ENCODE measurements at regions not wholly inside any gene's neighbourhood (a gene's known extent, or its start where the extent isn't known, plus 50 kb on each side); places are given as distances from the start of the nearest gene placed in this dataset.
"Not testable (repeated sequence)": the region's sequence is repeated elsewhere in the genome, so short reads cannot be mapped to it uniquely, and the experiment has no call there.

DNA sequence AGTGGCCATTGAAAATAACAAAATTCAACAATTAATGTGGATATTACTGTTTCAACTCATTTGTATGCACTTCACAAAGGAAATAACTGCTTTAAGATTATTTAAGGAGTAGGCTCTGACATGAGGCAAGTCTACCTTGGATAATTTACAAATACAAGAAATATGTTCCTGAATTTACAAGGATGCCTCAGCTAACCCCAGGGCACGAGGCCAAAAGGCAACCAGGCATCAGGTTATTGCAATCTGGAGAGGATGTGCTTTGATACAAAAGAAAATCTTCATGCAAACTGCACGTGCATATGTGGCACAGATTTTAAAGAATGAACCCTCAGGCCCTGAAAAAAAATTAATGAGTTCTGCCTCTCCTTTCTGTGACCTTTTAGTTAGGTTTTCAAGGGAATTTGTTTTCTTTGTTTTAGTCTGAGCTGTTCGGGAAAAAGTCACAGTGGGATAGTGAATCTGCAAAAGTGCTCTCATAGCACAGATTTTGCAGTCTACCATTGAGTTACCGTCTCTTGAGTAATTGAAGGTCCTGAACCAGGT lies 1304.2 kb upstream of the ADGRL4 start:
- ATAC-seq (replicated peaks; ENCODE audit: extremely low read depth, poor library complexity, severe bottlenecking) (no peak), DNase-seq (ENCODE audit: low spot score in 2 of 2) (no peak)
- Mint-ChIP-seq H3K27me3 (no peaks in the 10 kb centered on the region), H3K4me1 (no peaks in the 10 kb centered on the region), H3K36me3 (ENCODE audit: insufficient read depth) (no peaks in the 10 kb centered on the region), H3K9me3 (peaks cover 16% of the 10 kb centered on the region), H3K4me3 (no peak overlapping the region), H3K27ac (ENCODE audit: low read depth) (no peak overlapping the region)

DNA sequence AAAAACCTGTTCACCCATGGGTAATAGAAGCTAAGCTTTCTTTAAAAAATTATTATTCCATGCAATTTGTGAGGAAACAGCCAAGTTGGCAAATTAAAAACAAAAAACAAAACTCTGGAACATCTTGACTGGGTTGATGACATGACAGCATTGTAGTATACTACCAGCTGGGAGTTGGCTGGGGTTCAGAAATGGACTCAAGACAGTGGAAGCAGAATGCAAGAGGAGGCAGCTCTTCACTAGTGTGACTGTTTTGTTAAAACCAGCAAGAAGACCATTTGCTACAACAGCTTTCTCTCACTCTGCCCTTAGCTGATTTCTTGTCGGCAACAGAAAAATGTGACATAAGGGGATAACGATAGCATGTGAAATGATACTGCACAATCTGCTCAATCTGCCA lies 1298.9 kb upstream of the ADGRL4 start:
- H3K27ac Mint-ChIP-seq (ENCODE audit: low read depth), result no peak overlapping the region
- no peak overlapping the region for H3K4me3 Mint-ChIP-seq
- H3K27me3 Mint-ChIP-seq, result no peaks in the 10 kb centered on the region
- ATAC-seq (replicated peaks; ENCODE audit: extremely low read depth, poor library complexity, severe bottlenecking) (no peak), DNase-seq (ENCODE audit: low spot score in 2 of 2) (no peak)
- H3K36me3 Mint-ChIP-seq (ENCODE audit: insufficient read depth), result no peaks in the 10 kb centered on the region
- H3K9me3 Mint-ChIP-seq, result peaks cover 5% of the 10 kb centered on the region
- no peaks in the 10 kb centered on the region for H3K4me1 Mint-ChIP-seq

DNA sequence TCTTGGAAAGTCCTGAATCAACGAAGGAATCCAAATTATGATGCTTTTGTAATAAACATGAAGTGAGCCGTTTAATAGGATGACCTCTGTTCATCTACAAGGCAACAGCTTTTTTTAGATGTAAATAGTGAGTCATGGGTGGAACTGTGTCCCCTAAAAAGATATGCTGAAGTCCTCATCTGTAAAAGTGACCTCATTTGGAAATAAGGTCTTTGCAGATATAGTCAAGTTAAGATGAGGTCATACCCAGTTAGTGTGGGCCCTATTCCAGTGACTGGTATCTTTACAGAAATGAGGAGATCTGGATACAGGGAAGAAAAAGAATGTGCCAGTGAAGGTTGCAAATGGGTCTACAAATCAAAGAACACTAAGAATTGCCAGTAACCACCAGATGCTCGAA lies 1287.3 kb upstream of the ADGRL4 start:
- H3K4me3 Mint-ChIP-seq, result no peak overlapping the region
- DNase-seq (ENCODE audit: low spot score in 2 of 2) (no peak), ATAC-seq (replicated peaks; ENCODE audit: extremely low read depth, poor library complexity, severe bottlenecking) (no peak)
- no peak overlapping the region for H3K27ac Mint-ChIP-seq (ENCODE audit: low read depth)
- H3K36me3 Mint-ChIP-seq (ENCODE audit: insufficient read depth), result no peaks in the 10 kb centered on the region
- H3K4me1 Mint-ChIP-seq, result no peaks in the 10 kb centered on the region
- no peaks in the 10 kb centered on the region for H3K27me3 Mint-ChIP-seq
- peaks cover 12% of the 10 kb centered on the region for H3K9me3 Mint-ChIP-seq

DNA sequence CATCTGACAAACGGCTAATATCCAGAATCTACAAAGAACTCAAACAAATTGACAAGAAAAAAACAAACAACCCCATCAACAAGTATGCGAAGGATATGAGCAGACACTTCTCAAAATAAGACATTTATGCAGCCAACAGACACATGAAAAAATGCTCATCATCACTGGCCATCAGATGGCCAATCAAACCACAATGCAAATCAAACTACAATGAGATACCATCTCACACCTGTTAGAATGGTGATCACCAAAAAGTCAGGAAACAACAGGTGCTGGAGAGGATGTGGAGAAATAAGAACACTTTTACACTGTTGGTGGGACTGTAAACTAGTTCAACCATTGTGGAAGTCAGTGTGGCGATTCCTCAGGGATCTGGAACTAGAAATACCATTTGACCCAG lies 1282.2 kb upstream of the ADGRL4 start:
- H3K9me3 Mint-ChIP-seq; ATAC-seq (replicated peaks; ENCODE audit: extremely low read depth, poor library complexity, severe bottlenecking); H3K27me3 Mint-ChIP-seq; H3K4me1 Mint-ChIP-seq; H3K27ac Mint-ChIP-seq (ENCODE audit: low read depth); DNase-seq (ENCODE audit: low spot score in 2 of 2); H3K36me3 Mint-ChIP-seq (ENCODE audit: insufficient read depth); H3K4me3 Mint-ChIP-seq: not testable (repeated sequence)

DNA sequence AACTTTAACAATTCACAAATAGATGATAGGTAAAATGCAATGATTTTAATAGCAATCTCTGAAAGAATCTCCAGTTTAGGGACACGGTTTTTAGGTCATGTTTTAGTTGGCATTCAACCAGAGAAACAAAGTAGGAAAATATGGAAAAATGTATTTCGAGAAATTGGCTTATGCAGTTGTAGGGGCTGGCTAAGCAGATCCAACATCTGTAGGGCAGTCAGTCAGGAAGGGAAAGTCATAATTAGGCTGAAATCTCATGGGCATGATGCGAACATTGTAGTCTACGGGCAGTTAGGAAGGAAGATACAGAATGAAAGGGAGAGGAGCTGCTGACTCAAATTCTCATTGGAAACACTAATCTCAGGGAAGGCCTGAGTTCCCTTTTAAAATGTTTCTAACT lies 1276.0 kb upstream of the ADGRL4 start:
- Mint-ChIP-seq H3K4me3 (no peak overlapping the region), H3K27me3 (no peaks in the 10 kb centered on the region), H3K4me1 (no peaks in the 10 kb centered on the region), H3K36me3 (ENCODE audit: insufficient read depth) (no peaks in the 10 kb centered on the region), H3K27ac (ENCODE audit: low read depth) (no peak overlapping the region), H3K9me3 (peaks cover 23% of the 10 kb centered on the region)
- DNase-seq (ENCODE audit: low spot score in 2 of 2) (no peak), ATAC-seq (replicated peaks; ENCODE audit: extremely low read depth, poor library complexity, severe bottlenecking) (no peak)

DNA sequence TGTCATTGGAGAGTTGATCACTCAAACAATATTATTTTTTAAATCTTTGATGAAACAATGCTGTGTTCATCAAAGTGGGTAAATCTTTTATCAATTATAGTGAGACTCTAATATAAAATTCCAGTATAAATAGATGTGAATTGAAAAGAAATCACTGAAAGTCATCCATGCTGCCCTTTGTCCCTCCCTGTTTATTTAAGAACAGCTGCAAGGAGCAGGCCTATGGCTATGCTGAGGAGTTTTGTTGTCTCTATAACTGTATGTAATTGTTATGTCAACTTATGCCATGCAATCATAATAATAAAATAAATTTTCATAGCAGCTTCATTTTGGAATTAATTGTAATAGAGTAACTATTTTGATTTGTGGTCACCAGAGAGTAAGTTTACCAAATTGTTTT lies 1272.4 kb upstream of the ADGRL4 start:
- no peak overlapping the region for H3K27ac Mint-ChIP-seq (ENCODE audit: low read depth)
- no peaks in the 10 kb centered on the region for H3K27me3 Mint-ChIP-seq
- ATAC-seq (replicated peaks; ENCODE audit: extremely low read depth, poor library complexity, severe bottlenecking) (no peak), DNase-seq (ENCODE audit: low spot score in 2 of 2) (no peak)
- no peaks in the 10 kb centered on the region for H3K36me3 Mint-ChIP-seq (ENCODE audit: insufficient read depth)
- H3K4me3 Mint-ChIP-seq, result no peak overlapping the region
- H3K4me1 Mint-ChIP-seq, result no peaks in the 10 kb centered on the region
- peaks cover 29% of the 10 kb centered on the region for H3K9me3 Mint-ChIP-seq

DNA sequence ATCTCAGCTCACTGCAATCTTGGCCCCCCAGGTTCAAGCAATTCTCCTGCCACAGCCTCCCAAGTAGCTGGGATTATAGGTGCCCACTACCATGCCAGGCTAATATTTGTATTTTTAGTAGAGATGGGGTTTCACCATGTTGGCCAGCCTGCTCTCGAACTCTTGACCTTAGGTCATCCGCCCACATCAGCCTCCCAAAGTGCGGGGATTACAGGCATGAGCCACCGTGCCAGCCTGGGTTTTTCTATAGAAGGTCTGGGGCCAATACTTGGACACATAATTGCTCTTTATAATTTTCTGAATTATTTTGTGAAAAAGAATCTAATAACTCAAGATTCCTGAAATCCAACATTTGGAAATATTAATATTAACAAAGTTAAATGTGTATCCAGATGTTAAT lies 1267.7 kb upstream of the ADGRL4 start:
- H3K36me3 Mint-ChIP-seq (ENCODE audit: insufficient read depth), result no peaks in the 10 kb centered on the region
- H3K4me3 Mint-ChIP-seq, result no peak overlapping the region
- peaks cover 18% of the 10 kb centered on the region for H3K9me3 Mint-ChIP-seq
- H3K4me1 Mint-ChIP-seq, result no peaks in the 10 kb centered on the region
- no peak for ATAC-seq (replicated peaks; ENCODE audit: extremely low read depth, poor library complexity, severe bottlenecking)
- H3K27ac Mint-ChIP-seq (ENCODE audit: low read depth), result no peak overlapping the region
- H3K27me3 Mint-ChIP-seq, result no peaks in the 10 kb centered on the region
- DNase-seq (ENCODE audit: low spot score in 2 of 2), result no peak

DNA sequence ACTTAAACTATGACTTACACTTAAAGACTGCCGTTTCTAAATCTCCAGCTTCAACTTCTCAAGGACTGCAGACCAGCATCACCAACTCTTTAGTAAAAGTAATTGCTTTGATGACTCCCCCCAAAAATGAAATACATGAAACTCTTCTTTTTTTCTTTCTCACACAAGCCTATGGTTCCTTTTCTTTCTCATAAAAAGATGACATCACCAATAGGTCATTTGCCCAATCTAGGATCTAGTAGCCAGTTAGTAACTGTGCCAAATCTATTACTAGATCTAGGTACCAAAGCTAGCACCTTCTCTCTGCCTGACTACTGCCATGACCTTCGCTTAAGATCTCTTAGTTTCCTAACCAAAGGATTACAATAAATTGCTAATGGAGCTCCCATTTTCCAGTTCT lies 1266.0 kb upstream of the ADGRL4 start:
- H3K4me1 Mint-ChIP-seq, result no peaks in the 10 kb centered on the region
- no peaks in the 10 kb centered on the region for H3K36me3 Mint-ChIP-seq (ENCODE audit: insufficient read depth)
- H3K27ac Mint-ChIP-seq (ENCODE audit: low read depth), result no peak overlapping the region
- H3K9me3 Mint-ChIP-seq, result peaks cover 21% of the 10 kb centered on the region
- H3K4me3 Mint-ChIP-seq, result no peak overlapping the region
- no peak for ATAC-seq (replicated peaks; ENCODE audit: extremely low read depth, poor library complexity, severe bottlenecking)
- DNase-seq (ENCODE audit: low spot score in 2 of 2), result no peak
- H3K27me3 Mint-ChIP-seq, result no peaks in the 10 kb centered on the region

DNA sequence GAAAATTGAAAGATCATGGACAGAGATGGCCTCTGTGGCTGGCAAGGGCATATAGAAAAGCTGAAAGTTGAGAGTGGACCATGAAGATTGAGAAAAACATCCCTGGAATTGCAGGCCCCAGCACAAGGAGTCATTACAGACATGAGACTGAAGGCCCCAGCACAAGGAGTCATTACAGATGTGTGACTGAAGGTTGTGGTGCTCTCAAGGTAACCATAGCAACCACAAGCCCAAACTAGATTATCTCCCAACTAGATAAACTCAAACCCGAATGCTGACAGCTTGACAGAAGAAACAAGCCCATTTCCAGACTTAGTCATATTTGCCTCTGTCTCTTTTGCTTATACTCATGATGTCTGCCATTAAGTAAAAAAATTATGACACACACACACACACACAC lies 1252.1 kb upstream of the ADGRL4 start:
- Mint-ChIP-seq H3K4me3 (no peak overlapping the region), H3K27me3 (no peaks in the 10 kb centered on the region), H3K9me3 (peaks cover 38% of the 10 kb centered on the region), H3K27ac (ENCODE audit: low read depth) (no peak overlapping the region), H3K4me1 (no peaks in the 10 kb centered on the region), H3K36me3 (ENCODE audit: insufficient read depth) (peaks cover 2% of the 10 kb centered on the region)
- no peak for ATAC-seq (replicated peaks; ENCODE audit: extremely low read depth, poor library complexity, severe bottlenecking)
- DNase-seq (ENCODE audit: low spot score in 2 of 2), result no peak

DNA sequence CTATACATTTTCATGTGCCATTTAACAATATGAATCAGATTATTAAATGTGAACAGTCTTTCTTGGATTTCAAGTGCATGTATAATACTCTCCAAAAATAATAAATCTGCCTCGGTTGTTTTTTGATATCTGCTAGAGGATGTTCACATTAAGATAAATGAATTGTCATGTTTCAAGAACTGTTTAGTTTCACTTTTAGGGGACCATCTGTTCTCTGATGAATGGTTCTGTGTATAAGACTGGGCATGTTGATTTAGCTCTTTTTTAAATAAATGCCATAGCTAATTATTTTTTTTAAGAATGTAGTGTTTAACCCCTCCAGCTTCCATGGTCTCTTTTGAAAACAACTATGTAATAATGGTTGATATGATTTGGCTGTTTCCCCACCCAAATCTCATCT lies 1245.1 kb upstream of the ADGRL4 start:
- ATAC-seq (replicated peaks; ENCODE audit: extremely low read depth, poor library complexity, severe bottlenecking) (no peak), DNase-seq (ENCODE audit: low spot score in 2 of 2) (no peak)
- peaks cover 37% of the 10 kb centered on the region for H3K9me3 Mint-ChIP-seq
- H3K4me3 Mint-ChIP-seq, result no peak overlapping the region
- no peaks in the 10 kb centered on the region for H3K27me3 Mint-ChIP-seq
- no peaks in the 10 kb centered on the region for H3K36me3 Mint-ChIP-seq (ENCODE audit: insufficient read depth)
- H3K27ac Mint-ChIP-seq (ENCODE audit: low read depth), result no peak overlapping the region
- H3K4me1 Mint-ChIP-seq, result no peaks in the 10 kb centered on the region

DNA sequence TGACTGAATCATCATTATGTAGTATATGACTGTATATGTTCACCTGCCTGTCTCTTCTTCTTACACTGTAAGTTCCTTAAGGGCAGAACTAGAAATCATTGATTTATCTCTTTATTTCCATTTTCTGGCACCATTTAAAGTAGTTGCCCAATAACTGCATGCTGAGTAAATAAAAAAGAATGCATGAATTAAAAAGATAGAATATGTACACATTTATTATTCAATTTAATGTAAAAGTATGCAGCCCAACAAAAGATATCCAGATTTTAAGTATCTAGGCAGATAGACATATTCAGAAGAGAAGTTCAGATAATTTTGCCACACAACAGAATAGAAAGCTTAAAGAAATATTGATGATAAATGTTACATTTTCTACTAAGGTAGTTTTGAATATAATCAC lies 1244.6 kb upstream of the ADGRL4 start:
- no peaks in the 10 kb centered on the region for H3K4me1 Mint-ChIP-seq
- no peaks in the 10 kb centered on the region for H3K36me3 Mint-ChIP-seq (ENCODE audit: insufficient read depth)
- peaks cover 38% of the 10 kb centered on the region for H3K9me3 Mint-ChIP-seq
- no peak overlapping the region for H3K27ac Mint-ChIP-seq (ENCODE audit: low read depth)
- ATAC-seq (replicated peaks; ENCODE audit: extremely low read depth, poor library complexity, severe bottlenecking) (no peak), DNase-seq (ENCODE audit: low spot score in 2 of 2) (no peak)
- no peaks in the 10 kb centered on the region for H3K27me3 Mint-ChIP-seq
- H3K4me3 Mint-ChIP-seq, result no peak overlapping the region

DNA sequence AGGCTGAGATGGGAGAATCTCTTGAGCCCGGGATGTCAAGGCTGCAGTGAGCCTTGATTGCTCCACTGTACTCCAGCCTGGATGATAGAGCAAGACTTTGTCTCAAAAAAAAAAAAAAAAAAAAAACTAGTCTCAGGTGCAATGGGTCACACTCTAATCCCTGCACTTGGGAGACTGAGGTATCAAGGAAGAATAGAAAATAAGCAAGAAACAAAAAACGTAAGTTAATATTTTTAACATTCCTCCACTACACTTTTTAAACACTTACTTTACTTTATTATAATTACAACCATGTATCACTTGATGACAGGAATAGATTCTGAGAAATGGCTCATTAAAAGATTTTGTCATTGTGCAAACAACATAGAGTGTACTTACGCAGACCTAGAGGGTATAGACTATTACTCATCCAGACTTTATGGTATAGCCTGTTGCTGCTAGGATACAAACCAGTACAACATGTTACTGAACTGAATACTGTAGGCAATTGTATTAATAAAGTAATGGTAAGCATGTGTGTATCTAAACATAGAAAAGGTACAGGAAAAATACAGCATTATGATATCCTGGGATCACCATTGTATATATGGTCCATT lies 1244.1 kb upstream of the ADGRL4 start:
- H3K4me1 Mint-ChIP-seq, result no peaks in the 10 kb centered on the region
- no peak for DNase-seq (ENCODE audit: low spot score in 2 of 2)
- no peaks in the 10 kb centered on the region for H3K36me3 Mint-ChIP-seq (ENCODE audit: insufficient read depth)
- no peak overlapping the region for H3K27ac Mint-ChIP-seq (ENCODE audit: low read depth)
- no peaks in the 10 kb centered on the region for H3K27me3 Mint-ChIP-seq
- no peak for ATAC-seq (replicated peaks; ENCODE audit: extremely low read depth, poor library complexity, severe bottlenecking)
- H3K4me3 Mint-ChIP-seq, result no peak overlapping the region
- peaks cover 38% of the 10 kb centered on the region for H3K9me3 Mint-ChIP-seq

DNA sequence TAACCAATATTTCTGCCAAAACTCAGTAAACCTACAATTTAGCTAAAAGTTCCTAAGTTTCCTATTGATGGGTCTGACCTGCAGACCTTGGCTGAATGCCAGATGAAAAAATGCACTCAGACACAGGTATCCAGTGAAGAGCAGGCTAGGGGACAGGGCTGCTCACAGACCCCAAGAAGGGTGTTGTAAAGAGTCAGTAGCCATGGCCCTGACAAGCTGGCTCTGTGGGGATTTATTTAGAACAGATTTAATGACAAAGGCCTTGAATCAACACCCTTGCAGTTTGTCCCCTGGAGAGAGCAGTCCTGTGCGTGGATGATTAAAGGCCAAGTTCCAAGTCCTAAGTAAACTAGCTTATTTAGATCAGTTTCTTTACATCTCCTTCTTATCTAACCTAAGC lies 1243.2 kb upstream of the ADGRL4 start:
- no peak overlapping the region for H3K4me3 Mint-ChIP-seq
- H3K27me3 Mint-ChIP-seq, result no peaks in the 10 kb centered on the region
- H3K4me1 Mint-ChIP-seq, result no peaks in the 10 kb centered on the region
- H3K36me3 Mint-ChIP-seq (ENCODE audit: insufficient read depth), result no peaks in the 10 kb centered on the region
- no peak overlapping the region for H3K27ac Mint-ChIP-seq (ENCODE audit: low read depth)
- H3K9me3 Mint-ChIP-seq, result peaks cover 36% of the 10 kb centered on the region
- no peak for DNase-seq (ENCODE audit: low spot score in 2 of 2)
- no peak for ATAC-seq (replicated peaks; ENCODE audit: extremely low read depth, poor library complexity, severe bottlenecking)

DNA sequence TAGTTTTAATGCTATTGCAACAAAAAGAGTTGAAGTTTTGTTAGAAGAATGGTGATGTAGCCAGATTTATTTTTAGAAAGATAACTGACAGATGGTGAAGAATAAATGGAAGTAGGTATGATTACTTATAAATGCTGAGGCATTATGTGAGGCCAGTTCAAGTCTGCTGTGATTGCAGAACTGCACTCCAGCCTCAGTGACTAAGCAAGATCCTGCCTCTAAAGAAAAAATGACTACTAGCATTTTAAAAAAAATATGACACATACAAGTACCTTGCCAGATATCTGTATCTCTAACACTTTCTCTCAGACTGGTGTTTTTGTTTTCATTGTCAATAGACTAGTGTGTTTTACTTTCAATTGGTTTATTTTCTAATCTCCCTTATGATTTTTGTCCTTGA lies 1242.4 kb upstream of the ADGRL4 start:
- H3K9me3 Mint-ChIP-seq, result peaks cover 29% of the 10 kb centered on the region
- no peak overlapping the region for H3K27ac Mint-ChIP-seq (ENCODE audit: low read depth)
- H3K36me3 Mint-ChIP-seq (ENCODE audit: insufficient read depth), result no peaks in the 10 kb centered on the region
- no peak overlapping the region for H3K4me3 Mint-ChIP-seq
- DNase-seq (ENCODE audit: low spot score in 2 of 2) (no peak), ATAC-seq (replicated peaks; ENCODE audit: extremely low read depth, poor library complexity, severe bottlenecking) (no peak)
- no peaks in the 10 kb centered on the region for H3K4me1 Mint-ChIP-seq
- H3K27me3 Mint-ChIP-seq, result no peaks in the 10 kb centered on the region

Measured in central memory CD8-positive, alpha-beta T cell (primary cell).